Activated CD4-positive, alpha-beta T cell treated with anti-CD3 and anti-CD28 coated beads, Interleukin-2, amount 10 ng/mL, durations not matched to agents 7 days and 5 days (primary cell): ENCODE measurements at regions not wholly inside any gene's neighbourhood (a gene's known extent, or its start where the extent isn't known, plus 50 kb on each side); places are given as distances from the start of the nearest gene placed in this dataset.

ENCODE experiments used
- CTCF ChIA-PET: fragments of 350-600 bp; sonication (Branson Sonifier 250); formaldehyde crosslinking; loops from one replicate; lab custom pipeline; 2021; ENCODE audit warnings: antibody characterized with exemption; lab: Charles Lee
- POLR2A ChIA-PET: fragments of 350-600 bp; sonication (Branson Sonifier 250); formaldehyde crosslinking; loops from one replicate; lab custom pipeline; 2021; ENCODE audit warnings: antibody characterized with exemption; lab: Charles Lee
- DNase-seq: peaks from one replicate; pipeline ENCODE4 v3.0.0-alpha.2; 2020
- H3K27ac Mint-ChIP-seq: one replicate; pipeline ENCODE4 v1.8.0; 2021; ENCODE audit warnings: mild to moderate bottlenecking, moderate library complexity, mixed read lengths
- H3K27me3 Mint-ChIP-seq: one replicate; pipeline ENCODE4 v1.8.0; 2021; ENCODE audit warnings: mixed read lengths
- H3K36me3 Mint-ChIP-seq: one replicate; pipeline ENCODE4 v1.8.0; 2021; ENCODE audit warnings: low read depth, mixed read lengths
- H3K4me1 Mint-ChIP-seq: one replicate; pipeline ENCODE4 v1.8.0; 2021; ENCODE audit warnings: mixed read lengths
- H3K4me3 Mint-ChIP-seq: one replicate; pipeline ENCODE4 v1.8.0; 2021; ENCODE audit warnings: mild to moderate bottlenecking, moderate library complexity, mixed read lengths
- H3K9me3 Mint-ChIP-seq: one replicate; pipeline ENCODE4 v1.8.0; 2021; ENCODE audit warnings: mixed read lengths

DNA sequence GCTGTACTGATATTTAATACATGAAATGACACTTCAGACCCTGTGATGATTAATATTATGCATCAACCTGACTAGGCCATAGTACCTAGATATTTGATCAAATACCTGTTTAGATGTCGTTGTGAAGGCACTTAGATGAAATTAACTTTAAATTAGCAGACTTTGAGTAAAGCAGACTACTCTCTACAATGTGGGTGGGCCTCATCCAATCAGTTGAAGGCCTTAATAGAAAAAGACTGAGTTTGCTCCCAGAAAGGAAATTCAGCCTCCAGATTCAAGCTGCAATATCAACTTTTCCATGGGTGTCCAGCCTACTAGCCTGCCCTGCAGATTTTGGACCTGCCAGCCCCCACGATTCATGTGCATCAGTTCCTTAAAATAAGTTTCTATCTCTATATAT lies 68.6 kb upstream of the TMEM168 start:
- no peak for DNase-seq
- H3K4me3 Mint-ChIP-seq, result no peak overlapping the region
- H3K27me3 Mint-ChIP-seq, result no peaks in the 10 kb centered on the region
- H3K27ac Mint-ChIP-seq, result no peak overlapping the region
- H3K36me3 Mint-ChIP-seq, result peaks cover 3% of the 10 kb centered on the region
- H3K4me1 Mint-ChIP-seq, result no peaks in the 10 kb centered on the region
- H3K9me3 Mint-ChIP-seq, result no peaks in the 10 kb centered on the region
- POLR2A ChIA-PET, result no interaction called here
- CTCF ChIA-PET, result no interaction called here

DNA sequence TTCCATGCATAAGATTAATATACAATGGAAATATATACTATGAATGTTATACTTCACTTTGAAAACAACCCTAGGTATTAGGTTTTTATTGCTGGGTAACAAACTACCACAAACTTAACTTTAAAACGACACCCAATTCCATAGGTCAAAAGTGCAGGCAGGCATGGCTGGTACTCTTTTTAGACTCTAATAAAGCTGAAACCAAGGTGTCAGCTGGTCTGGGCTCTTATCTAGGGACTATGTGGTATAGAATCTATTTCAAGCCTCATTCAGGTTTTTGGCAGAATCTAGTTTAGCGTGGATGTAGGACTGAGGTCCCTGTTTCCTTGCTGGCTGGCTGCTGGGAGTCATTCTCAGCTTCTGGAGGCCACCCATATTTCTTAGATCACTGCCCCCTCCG lies 65.0 kb upstream of the TMEM168 start:
- Mint-ChIP-seq H3K9me3 (peaks cover 3% of the 10 kb centered on the region), H3K4me1 (no peaks in the 10 kb centered on the region), H3K36me3 (peaks cover 1% of the 10 kb centered on the region), H3K27me3 (no peaks in the 10 kb centered on the region), H3K4me3 (no peak overlapping the region), H3K27ac (no peak overlapping the region)
- DNase-seq, result no peak
- ChIA-PET POLR2A (no interaction called here), CTCF (no interaction called here)

DNA sequence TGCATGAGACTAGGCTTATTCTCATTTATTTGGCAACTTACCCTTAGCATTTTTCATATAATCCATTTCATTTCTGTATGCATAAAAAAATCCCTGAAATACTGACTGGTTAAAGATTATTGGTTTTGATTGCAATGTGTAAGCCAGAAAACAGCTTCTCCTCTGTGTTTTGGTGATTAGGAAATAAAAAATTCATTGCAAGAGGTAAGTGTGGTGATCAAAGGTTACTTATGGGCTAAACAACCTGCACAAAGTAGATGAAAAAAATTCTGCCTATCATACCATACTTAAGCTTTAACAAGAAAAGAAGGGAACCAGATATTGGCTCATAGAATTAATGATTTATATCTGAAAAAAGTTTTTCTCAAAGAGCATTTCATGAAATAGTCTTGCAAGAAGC lies 64.0 kb upstream of the TMEM168 start:
- Mint-ChIP-seq H3K4me1 (no peaks in the 10 kb centered on the region), H3K27me3 (no peaks in the 10 kb centered on the region), H3K9me3 (peaks cover 3% of the 10 kb centered on the region), H3K36me3 (peaks cover 1% of the 10 kb centered on the region), H3K4me3 (no peak overlapping the region), H3K27ac (no peak overlapping the region)
- DNase-seq, result no peak
- ChIA-PET POLR2A (no interaction called here), CTCF (no interaction called here)

DNA sequence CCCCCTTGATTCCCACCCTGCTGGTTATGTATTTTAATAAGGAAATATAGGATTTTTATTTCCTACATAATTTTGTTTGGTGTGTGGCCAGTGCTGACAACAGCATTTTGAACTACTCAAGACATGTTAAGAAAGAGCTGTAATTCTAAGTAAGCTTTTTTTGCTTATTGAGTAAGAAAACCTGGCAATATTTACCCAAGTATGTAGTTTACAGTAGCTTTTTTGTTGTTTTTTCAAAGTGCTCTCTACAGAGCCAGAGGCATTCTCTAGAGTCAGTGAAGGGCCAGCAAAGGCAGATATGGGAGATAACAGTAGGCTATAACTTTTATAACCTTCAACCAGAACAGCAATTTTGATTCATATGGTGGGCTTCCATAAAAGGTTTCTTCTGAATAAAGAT lies 63.2 kb upstream of the TMEM168 start:
- Mint-ChIP-seq H3K9me3 (peaks cover 3% of the 10 kb centered on the region), H3K36me3 (peaks cover 1% of the 10 kb centered on the region), H3K4me1 (no peaks in the 10 kb centered on the region), H3K4me3 (no peak overlapping the region), H3K27me3 (no peaks in the 10 kb centered on the region), H3K27ac (no peak overlapping the region)
- POLR2A ChIA-PET, result no interaction called here
- CTCF ChIA-PET, result no interaction called here
- no peak for DNase-seq

DNA sequence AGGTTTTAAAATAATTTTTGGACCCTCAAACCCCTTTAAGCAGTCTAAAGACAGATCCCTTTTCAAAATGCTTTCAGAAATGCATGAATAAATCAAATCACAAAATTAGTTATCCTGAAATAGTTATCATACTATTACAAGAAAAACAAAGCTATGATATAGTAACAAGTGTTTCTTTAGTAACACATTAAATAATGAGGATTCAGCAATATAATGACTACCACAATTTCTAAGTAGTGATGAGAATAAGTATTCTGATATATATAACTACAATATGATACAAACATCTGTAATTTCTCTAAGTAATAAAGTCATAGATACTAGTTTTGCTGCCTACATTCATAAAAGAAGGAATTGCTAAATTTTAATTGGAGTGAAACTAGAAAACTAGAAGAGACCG lies 53.0 kb upstream of the TMEM168 start:
- ChIA-PET POLR2A (no interaction called here), CTCF (interaction anchor here (0.5 kb wide), 1 partner anchor 872 kb away, joined by 3 read pairs; no protein-coding TSS in a partner anchor)
- no peak overlapping the region for H3K27ac Mint-ChIP-seq
- H3K27me3 Mint-ChIP-seq, result no peaks in the 10 kb centered on the region
- no peak for DNase-seq
- peaks cover 2% of the 10 kb centered on the region for H3K9me3 Mint-ChIP-seq
- no peak overlapping the region for H3K4me3 Mint-ChIP-seq
- peaks cover 5% of the 10 kb centered on the region for H3K4me1 Mint-ChIP-seq
- no peaks in the 10 kb centered on the region for H3K36me3 Mint-ChIP-seq
